Fibroblast of skin of left quadriceps (primary cell): ENCODE measurements at regions not wholly inside any gene's neighbourhood (a gene's known extent, or its start where the extent isn't known, plus 50 kb on each side); places are given as distances from the start of the nearest gene placed in this dataset.
"Not testable (repeated sequence)": the region's sequence is repeated elsewhere in the genome, so short reads cannot be mapped to it uniquely, and the experiment has no call there.

ENCODE experiments used
- DNase-seq, 2 experiments: peaks; one replicate each; pipeline ENCODE4 v3.0.0-alpha.2; 2013; ENCODE audit warnings: low read depth in 2 of 2

- DNase-seq = not testable (repeated sequence)
Measured at GRCh38 chr10:90250784-90251183, 549.4 kb downstream of the KIF20B start.

DNA sequence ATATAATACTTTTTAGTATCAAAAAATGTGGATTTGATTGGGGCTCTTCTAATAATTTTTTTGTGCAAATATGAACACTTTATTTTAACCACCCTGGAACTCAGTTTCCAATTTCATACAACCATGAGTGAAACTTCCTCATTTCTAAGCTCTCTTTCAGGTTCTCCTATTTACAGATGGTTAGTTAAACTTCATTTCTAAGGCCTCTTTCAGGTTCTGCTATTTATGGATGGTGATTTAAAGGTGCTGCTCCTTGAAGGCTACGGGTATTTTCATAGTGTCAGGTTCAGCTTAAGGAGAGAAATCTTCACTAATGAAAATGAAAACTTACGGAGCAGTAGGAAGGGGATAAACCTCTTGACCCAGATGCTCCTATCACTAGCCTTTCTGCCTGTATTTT lies 568.3 kb downstream of the KIF20B start:
- DNase-seq = no peak

GRCh38 chr10:90274721-90275468 lies 573.5 kb downstream of the KIF20B start:
- no peak for DNase-seq

DNA sequence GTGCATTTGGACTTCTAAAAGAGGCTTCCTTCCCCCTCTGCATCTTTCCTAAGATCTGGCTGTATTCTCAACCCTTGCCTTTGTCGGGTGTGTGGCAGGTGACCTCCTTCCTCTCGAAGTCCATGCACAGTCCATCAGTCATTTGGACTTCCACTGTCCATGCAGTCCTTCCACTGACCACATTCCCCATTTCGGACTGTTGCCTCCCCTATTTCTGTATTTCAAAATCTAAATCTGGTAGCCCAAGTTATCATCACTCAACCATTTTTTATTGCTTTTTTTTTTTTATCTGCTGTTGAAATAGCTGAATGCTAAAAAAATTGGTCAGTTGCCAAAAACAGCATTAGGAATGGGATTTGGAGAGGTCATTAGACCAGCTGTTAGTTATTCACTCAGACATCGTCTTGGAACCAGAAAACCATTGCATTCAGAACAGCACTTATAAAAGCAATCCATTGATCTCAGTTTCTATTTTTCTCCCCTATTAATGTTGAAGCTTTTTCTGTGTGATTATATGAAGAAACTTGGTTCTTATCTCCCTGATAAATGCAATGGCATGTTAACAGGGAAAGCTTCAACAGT lies 575.6 kb downstream of the KIF20B start:
- peak; percentile 44 to 48 for DNase-seq

DNA sequence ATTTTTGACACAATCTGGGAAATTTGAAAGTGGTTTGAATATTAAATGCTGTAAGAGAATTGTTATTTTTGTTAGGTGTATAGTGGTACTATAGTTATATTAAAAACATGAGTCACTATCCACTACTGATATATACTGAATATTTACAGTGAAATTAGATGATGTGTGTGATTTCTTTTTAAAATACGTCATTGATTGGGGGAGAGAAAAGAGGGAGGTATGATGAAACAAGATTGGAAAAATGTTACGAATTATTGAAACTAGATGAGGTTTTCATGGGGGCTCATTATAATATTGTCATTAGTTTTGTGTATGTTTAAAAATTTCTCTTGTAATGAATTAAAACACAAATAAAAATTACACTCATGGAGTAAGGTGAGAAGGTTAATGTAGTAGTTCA lies 571.4 kb downstream of the HTR7 start:
- no peak for DNase-seq

- DNase-seq = no peak
Measured at GRCh38 chr10:90286941-90287340, 570.9 kb downstream of the HTR7 start.

DNA sequence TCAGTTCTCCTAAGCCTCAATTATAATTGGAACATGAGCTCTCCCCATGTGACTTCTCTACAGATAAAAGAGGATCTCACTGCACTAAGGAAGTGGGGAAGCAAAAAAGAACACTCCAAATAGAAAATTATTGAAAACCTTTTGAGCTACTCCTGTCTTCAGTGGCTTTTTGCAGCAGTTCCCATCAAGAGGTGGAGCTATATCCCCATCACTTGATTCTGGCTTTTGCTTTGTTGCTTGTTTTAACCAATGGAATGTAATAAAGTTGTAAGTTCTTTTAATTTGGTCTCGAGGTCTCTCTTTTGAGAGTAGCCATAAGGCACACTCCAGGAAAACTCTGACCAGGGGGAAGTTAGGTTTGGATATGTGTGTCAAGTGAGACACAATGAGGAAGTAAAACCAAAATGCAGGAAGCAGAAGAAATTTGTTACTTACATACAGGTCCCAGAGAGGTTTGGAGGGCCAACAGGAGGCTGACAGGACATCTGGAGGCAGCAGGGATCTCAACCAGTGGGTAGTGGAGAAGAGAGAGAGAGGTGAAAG lies 569.4 kb downstream of the HTR7 start:
- DNase-seq = peak in 1 of 2 experiments; percentile 25

DNA sequence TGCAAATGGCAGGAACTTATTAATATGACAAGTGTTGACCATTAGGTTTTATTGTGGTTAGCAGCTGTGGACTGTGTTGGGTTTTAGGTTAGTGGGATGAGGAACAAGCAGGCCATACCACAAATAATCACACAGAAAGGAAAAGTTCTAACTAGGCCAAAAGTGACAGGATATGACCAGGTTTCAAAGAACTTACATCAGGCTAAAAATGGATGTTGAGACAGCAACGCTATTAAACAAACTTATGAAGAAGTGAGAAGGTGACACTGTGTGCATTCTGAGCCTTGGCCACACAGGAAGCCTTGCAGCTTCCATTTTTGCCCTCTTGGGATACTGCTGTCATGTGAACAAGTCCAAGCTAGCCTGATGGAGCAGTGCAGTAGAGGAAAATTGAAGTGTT lies 568.8 kb downstream of the HTR7 start:
- DNase-seq = no peak

GRCh38 chr10:90293616-90294015 lies 564.2 kb downstream of the HTR7 start:
- DNase-seq = no peak

GRCh38 chr10:90294821-90295540 lies 562.9 kb downstream of the HTR7 start:
- not testable (repeated sequence) for DNase-seq

- not testable (repeated sequence) for DNase-seq
Measured at GRCh38 chr10:90302031-90302430, 555.8 kb downstream of the HTR7 start.

DNA sequence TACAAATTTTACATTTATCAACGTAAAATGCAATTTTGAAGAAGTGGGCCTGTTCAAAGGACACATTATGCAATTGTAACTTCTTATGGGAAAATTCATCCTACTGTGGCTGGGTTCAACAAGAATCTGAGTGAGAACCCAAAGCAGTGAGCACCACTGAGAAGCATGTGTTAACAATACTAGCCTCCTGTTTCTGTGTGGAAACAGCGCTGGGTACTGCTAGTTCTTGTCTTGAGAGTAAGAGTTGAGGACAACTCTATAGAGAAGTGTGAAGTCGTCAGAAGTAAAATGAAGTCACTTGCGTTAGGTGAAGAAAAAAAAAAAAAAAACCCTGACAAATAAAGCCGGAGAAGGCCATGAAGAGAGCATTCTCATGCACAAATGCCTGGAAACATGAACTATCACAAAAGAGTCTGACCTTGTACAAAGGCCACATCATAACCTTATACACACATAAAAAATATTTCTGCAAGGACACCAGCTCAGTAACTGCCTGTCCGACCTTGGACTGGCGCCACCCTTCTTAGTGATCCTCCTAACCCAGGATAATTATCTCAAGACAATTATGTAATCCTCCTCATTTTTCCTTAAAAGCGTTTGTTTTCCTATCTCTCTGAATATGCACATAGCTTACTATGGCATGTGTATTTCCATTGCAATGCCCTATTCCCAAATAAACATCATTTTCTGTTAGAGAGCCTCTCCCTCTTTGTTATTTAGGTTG lies 554.9 kb downstream of the HTR7 start:
- no peak for DNase-seq

- DNase-seq = no peak
Measured at GRCh38 chr10:90304533-90304932, 553.3 kb downstream of the HTR7 start.

DNA sequence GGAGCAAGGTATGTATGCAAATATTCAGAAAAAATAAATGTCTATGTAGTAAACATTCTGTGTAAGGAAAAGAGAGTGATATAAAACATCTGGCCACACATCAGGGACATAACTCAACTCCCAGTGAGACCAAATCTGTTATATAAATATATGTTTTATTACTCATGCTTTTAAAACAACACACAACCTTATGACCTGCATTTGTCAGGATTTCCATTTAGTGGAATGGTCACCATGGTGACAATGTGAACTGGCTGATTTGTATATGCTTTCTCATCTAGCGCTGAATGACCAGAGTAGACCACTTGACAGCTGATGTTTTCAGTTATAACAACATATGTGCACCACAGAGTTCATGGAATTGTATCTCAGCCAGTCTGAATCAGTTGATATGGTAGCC lies 551.7 kb downstream of the HTR7 start:
- DNase-seq = peak; percentile 60 to 68

- peak; percentile 82 for DNase-seq
Measured at GRCh38 chr10:90308223-90308622, 549.6 kb downstream of the HTR7 start.

- peak; percentile 50 to 53 for DNase-seq
Measured at GRCh38 chr10:90313576-90314325, 544.1 kb downstream of the HTR7 start.

- no peak for DNase-seq
Measured at GRCh38 chr10:90314718-90315117, 543.1 kb downstream of the HTR7 start.

- no peak for DNase-seq
Measured at GRCh38 chr10:90317172-90317571, 540.7 kb downstream of the HTR7 start.

DNA sequence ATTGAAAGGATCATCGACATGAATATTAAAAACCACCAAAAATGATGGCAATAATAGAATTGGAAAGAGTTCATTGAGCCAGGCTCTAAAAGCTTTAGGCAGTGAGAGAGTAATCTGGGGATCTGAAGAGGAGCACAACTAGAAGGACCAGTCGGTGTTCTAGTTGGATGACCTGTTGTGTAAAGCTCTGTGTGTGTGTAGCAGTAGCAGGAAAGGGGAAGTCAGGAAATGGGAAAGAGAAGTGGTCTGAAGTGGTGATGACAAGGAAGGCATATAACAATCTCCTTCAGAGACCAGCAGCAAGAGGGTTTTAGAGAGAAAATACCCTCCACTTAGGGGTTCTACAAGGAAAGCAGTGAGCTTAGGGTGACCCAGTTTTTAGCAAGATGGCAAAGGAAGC lies 539.2 kb downstream of the HTR7 start:
- no peak for DNase-seq

GRCh38 chr10:90319188-90319914 lies 538.5 kb downstream of the HTR7 start:
- DNase-seq = peak; percentile 64 to 65
